ENCODE measurements at regions not wholly inside any gene's neighbourhood (a gene's known extent, or its start where the extent isn't known, plus 50 kb on each side); places are given as distances from the start of the nearest gene placed in this dataset.

DNA sequence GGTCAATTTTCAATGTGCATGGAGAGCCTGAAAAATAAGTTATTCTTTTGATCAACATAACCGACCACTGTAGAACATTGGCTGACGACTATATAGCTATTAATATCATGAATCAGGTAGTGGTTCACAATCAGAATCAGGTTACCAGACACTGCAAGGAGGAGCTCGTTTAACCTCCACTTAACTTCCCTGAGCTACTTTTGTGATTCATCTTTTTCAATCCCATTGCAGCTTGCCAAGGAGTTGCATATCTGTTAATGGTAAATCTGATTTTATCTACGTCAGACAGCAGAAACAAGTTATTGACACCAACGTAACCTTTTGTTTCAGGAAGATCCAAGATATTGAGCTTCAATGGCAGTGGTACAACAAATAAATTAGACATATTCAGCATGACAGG is 2263.8 kb upstream of the ACO1 start:
- TF ChIP-seq CTCF (conservative IDR thresholded peaks at IDR 0.05) = no peak
- TF ChIP-seq EZH2 (IDR thresholded peaks at IDR 0.05; ENCODE audit: low read depth) = no peak

Measured in PC-9 (cell line).